GM23338 (cell line): ENCODE measurements at regions not wholly inside any gene's neighbourhood (a gene's known extent, or its start where the extent isn't known, plus 50 kb on each side); places are given as distances from the start of the nearest gene placed in this dataset.

ENCODE experiments used
- CREB1 ChIP-seq: fragments of 250-450 bp; sonication (Bioruptor Pico); IDR thresholded peaks from 2 replicates; pipeline ENCODE4 v1.5.0; 2020; ENCODE audit warnings: low read depth, mild to moderate bottlenecking, moderate library complexity
- CTCF ChIP-seq, 2 experiments: fragments of 200-600 bp in 1 of 2; sonication (generic) in 1 of 2; conservative IDR thresholded peaks; 2 replicates each; pipeline versions ENCODE4 v1.5.1 to v1.6.1; 2016 to 2017; ENCODE audit warnings: antibody characterized with exemption in 2 of 2, low read depth in 2 of 2, mild to moderate bottlenecking in 2 of 2, moderate library complexity in 1 of 2
- ETS1 ChIP-seq: IDR thresholded peaks from 2 replicates; pipeline ENCODE4 v1.6.1; 2016; ENCODE audit warnings: antibody characterized with exemption
- EZH2 ChIP-seq: fragments of 200-600 bp; sonication (generic); IDR thresholded peaks from one replicate; pipeline ENCODE4 v1.8.0; 2017; ENCODE audit warnings: antibody characterized with exemption, mild to moderate bottlenecking, low read depth; ENCODE audit not compliant: unreplicated experiment
- EZH2phosphoT487 ChIP-seq: fragments of 200-600 bp; sonication (generic); IDR thresholded peaks from one replicate; pipeline ENCODE4 v1.8.1; 2018; ENCODE audit warnings: antibody characterized with exemption; ENCODE audit not compliant: unreplicated experiment
- JUNB ChIP-seq: IDR thresholded peaks from one replicate; pipeline ENCODE4 v1.6.1; 2016; ENCODE audit warnings: antibody characterized with exemption; ENCODE audit not compliant: unreplicated experiment
- NANOG ChIP-seq: IDR thresholded peaks from 2 replicates; pipeline ENCODE4 v1.6.1; 2016; ENCODE audit warnings: antibody characterized with exemption, borderline replicate concordance
- POLR2AphosphoS5 ChIP-seq: IDR thresholded peaks from 2 replicates; pipeline ENCODE4 v1.6.1; 2016; ENCODE audit warnings: antibody characterized with exemption, low read depth
- REST ChIP-seq: IDR thresholded peaks from one replicate; pipeline ENCODE4 v1.6.1; 2018; ENCODE audit warnings: antibody characterized with exemption; ENCODE audit not compliant: unreplicated experiment
- ZNF114 ChIP-seq: fragments of 250-450 bp; sonication (Bioruptor Pico); IDR thresholded peaks from 2 replicates; pipeline ENCODE4 v1.5.0; 2020; ENCODE audit warnings: mild to moderate bottlenecking, moderate library complexity
- ZNF331 ChIP-seq: fragments of 250-450 bp; sonication (Bioruptor Pico); IDR thresholded peaks from 2 replicates; pipeline ENCODE4 v1.5.0; 2020; ENCODE audit warnings: low read depth, mild to moderate bottlenecking, moderate library complexity

GRCh38 chr6:71028236-71028876 lies 71.5 kb upstream of the B3GAT2 start:
- TF ChIP-seq CTCF (conservative IDR thresholded peaks at IDR 0.05; ENCODE audit: low read depth in 2 of 2) (no peak), POLR2AphosphoS5 (no peak), ETS1 (no peak), REST (no peak), CREB1 (CRISPR knock-in tag) (no peak), ZNF114 (no peak), ZNF331 (no peak), EZH2phosphoT487 (no peak), JUNB (no peak), EZH2 (no peak), NANOG (no peak)
